ENCODE measurements at regions not wholly inside any gene's neighbourhood (a gene's known extent, or its start where the extent isn't known, plus 50 kb on each side); places are given as distances from the start of the nearest gene placed in this dataset.

GRCh38 chr2:236802862-236803261, 233.2 kb downstream of the ACKR3 start:
- DNase-seq (ENCODE audit: insufficient read length, low spot score) (no peak), FAIRE-seq (no peak)
- TF ChIP-seq POU2F2 (IDR thresholded peaks at IDR 0.05; ENCODE audit: low read depth, low read length), result no peak
- no peak for TF ChIP-seq PAX5 (IDR thresholded peaks at IDR 0.05; ENCODE audit: insufficient read depth, low read length, severe bottlenecking)
- no peak for TF ChIP-seq POLR2A (IDR thresholded peaks at IDR 0.05; ENCODE audit: low read depth, low read length)
- no peak for TF ChIP-seq SPI1 (IDR thresholded peaks at IDR 0.05; ENCODE audit: low read depth, low read length)
- TF ChIP-seq TAF1 (IDR thresholded peaks at IDR 0.05; ENCODE audit: low read depth, low read length), result no peak
- no peak for TF ChIP-seq POLR2AphosphoS5 (IDR thresholded peaks at IDR 0.05; ENCODE audit: low read depth, low read length)

DNA sequence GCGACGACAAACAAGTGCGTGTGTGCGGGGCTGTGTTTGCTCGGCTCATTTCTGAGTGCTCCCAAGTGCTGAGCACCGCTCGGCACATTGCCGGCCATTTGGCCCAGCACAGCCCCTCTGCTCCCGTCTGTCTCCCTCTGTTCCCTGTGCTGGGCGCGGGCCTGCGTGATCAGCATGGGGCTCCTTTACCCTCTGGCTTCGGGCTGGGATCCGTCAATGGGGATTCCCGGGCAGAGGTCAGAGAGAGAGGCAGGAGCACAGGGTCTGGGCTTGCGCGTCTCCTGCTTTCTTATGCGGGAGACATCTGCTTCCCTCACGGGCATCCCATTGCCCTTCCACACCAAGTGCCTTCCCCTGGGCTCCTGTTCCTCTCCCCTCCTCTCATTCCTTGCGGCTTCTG, 234.0 kb downstream of the ACKR3 start:
- FAIRE-seq (no peak), DNase-seq (ENCODE audit: insufficient read length, low spot score) (no peak)
- no peak for TF ChIP-seq POLR2AphosphoS5 (IDR thresholded peaks at IDR 0.05; ENCODE audit: low read depth, low read length)
- no peak for TF ChIP-seq POU2F2 (IDR thresholded peaks at IDR 0.05; ENCODE audit: low read depth, low read length)
- no peak for TF ChIP-seq SPI1 (IDR thresholded peaks at IDR 0.05; ENCODE audit: low read depth, low read length)
- TF ChIP-seq TAF1 (IDR thresholded peaks at IDR 0.05; ENCODE audit: low read depth, low read length), result no peak
- no peak for TF ChIP-seq POLR2A (IDR thresholded peaks at IDR 0.05; ENCODE audit: low read depth, low read length)
- TF ChIP-seq PAX5 (IDR thresholded peaks at IDR 0.05; ENCODE audit: insufficient read depth, low read length, severe bottlenecking), result no peak

- no peak for TF ChIP-seq SPI1 (IDR thresholded peaks at IDR 0.05; ENCODE audit: low read depth, low read length)
- TF ChIP-seq TAF1 (IDR thresholded peaks at IDR 0.05; ENCODE audit: low read depth, low read length), result no peak
- TF ChIP-seq POLR2A (IDR thresholded peaks at IDR 0.05; ENCODE audit: low read depth, low read length), result no peak
- no peak for TF ChIP-seq POLR2AphosphoS5 (IDR thresholded peaks at IDR 0.05; ENCODE audit: low read depth, low read length)
- TF ChIP-seq POU2F2 (IDR thresholded peaks at IDR 0.05; ENCODE audit: low read depth, low read length), result no peak
- no peak for TF ChIP-seq PAX5 (IDR thresholded peaks at IDR 0.05; ENCODE audit: insufficient read depth, low read length, severe bottlenecking)
- FAIRE-seq (no peak), DNase-seq (ENCODE audit: insufficient read length, low spot score) (no peak)
Observed at GRCh38 chr2:236805800-236806531, 236.3 kb downstream of the ACKR3 start.

- DNase-seq (ENCODE audit: insufficient read length, low spot score) (no peak), FAIRE-seq (no peak)
Observed at GRCh38 chr2:236809716-236810115, 240.1 kb downstream of the ACKR3 start.

DNA sequence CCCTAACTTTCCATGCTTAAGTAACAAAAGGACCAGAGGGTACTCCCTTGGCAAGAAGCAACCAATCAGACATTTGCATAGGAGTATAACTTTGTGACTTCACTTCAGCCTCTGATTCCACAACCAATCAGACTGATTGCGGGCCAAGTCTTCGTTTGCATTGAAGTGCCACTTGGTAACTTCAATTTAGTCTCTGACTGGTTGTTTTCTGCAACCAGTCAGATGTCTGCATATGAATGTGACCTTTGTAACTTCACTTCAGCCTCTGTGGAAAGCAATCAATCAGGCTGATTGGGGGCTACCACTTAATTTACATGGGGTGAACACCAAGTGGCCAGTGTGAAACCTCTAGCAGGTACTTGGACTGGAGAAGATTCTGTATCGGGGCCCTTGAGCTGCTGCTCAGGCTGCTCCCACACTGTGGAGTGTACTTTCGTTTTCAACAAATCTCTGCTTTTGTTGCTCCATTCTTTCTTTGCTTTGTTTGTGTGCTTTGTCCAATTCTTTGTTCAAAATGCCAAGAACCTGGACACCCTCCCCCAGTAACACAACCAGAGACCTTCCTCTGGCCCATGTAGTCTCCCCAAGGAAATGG, 241.5 kb downstream of the ACKR3 start:
- DNase-seq (ENCODE audit: insufficient read length, low spot score) (no peak), FAIRE-seq (no peak)
- TF ChIP-seq PAX5 (IDR thresholded peaks at IDR 0.05; ENCODE audit: insufficient read depth, low read length, severe bottlenecking) (no peak), TAF1 (IDR thresholded peaks at IDR 0.05; ENCODE audit: low read depth, low read length) (no peak)

More at GRCh38 chr2:236809716-236810115, 240.1 kb downstream of the ACKR3 start:
- TF ChIP-seq POLR2A (IDR thresholded peaks at IDR 0.05; ENCODE audit: low read depth, low read length), result no peak
- TF ChIP-seq SPI1 (IDR thresholded peaks at IDR 0.05; ENCODE audit: low read depth, low read length), result no peak
- TF ChIP-seq PAX5 (IDR thresholded peaks at IDR 0.05; ENCODE audit: insufficient read depth, low read length, severe bottlenecking), result no peak
- no peak for TF ChIP-seq POU2F2 (IDR thresholded peaks at IDR 0.05; ENCODE audit: low read depth, low read length)
- TF ChIP-seq POLR2AphosphoS5 (IDR thresholded peaks at IDR 0.05; ENCODE audit: low read depth, low read length), result no peak
- no peak for TF ChIP-seq TAF1 (IDR thresholded peaks at IDR 0.05; ENCODE audit: low read depth, low read length)

DNA sequence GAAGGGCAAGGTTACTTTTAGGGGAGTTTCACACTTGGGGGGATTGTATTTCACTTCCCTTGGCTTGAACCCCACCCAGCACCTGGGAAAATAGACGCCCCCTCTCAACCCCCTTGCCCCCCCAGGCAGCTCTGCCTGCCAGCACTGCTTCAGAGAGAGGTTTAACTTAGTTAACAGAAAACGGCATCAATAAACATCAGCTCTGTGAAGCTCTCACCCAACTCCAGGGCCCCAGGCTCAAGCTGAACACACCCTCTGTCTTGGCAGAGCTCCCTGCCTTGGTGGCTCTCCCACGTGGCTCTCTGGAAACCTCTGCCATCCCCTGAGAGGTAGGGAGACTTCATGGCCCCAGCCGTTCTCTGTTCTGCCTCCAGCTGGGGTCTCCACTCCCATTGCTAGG, 244.1 kb downstream of the ACKR3 start:
- DNase-seq (ENCODE audit: insufficient read length, low spot score) (no peak), FAIRE-seq (no peak)
- TF ChIP-seq POLR2A (IDR thresholded peaks at IDR 0.05; ENCODE audit: low read depth, low read length), result no peak
- no peak for TF ChIP-seq SPI1 (IDR thresholded peaks at IDR 0.05; ENCODE audit: low read depth, low read length)
- no peak for TF ChIP-seq PAX5 (IDR thresholded peaks at IDR 0.05; ENCODE audit: insufficient read depth, low read length, severe bottlenecking)
- no peak for TF ChIP-seq TAF1 (IDR thresholded peaks at IDR 0.05; ENCODE audit: low read depth, low read length)
- no peak for TF ChIP-seq POU2F2 (IDR thresholded peaks at IDR 0.05; ENCODE audit: low read depth, low read length)
- TF ChIP-seq POLR2AphosphoS5 (IDR thresholded peaks at IDR 0.05; ENCODE audit: low read depth, low read length), result no peak

DNA sequence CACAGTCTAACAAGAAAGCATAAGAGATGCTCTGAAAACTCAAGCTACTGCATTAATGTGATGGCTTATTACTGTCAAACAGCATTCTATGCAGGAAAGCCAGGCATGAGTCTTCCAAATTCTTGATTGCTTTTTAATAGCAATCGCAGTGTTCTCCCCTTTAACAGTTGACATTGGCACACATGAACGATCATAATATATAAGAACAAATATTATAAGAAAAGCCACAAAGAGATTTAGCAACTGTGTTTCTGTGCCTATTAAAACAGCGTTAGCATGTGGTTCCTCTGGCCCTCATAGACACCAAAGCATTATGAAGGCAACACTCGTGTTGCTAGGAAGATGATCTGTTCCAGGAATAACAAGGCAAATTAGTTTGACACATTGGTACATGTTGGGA, 245.0 kb downstream of the ACKR3 start:
- no peak for FAIRE-seq
- TF ChIP-seq TAF1 (IDR thresholded peaks at IDR 0.05; ENCODE audit: low read depth, low read length), result no peak
- no peak for DNase-seq (ENCODE audit: insufficient read length, low spot score)

DNA sequence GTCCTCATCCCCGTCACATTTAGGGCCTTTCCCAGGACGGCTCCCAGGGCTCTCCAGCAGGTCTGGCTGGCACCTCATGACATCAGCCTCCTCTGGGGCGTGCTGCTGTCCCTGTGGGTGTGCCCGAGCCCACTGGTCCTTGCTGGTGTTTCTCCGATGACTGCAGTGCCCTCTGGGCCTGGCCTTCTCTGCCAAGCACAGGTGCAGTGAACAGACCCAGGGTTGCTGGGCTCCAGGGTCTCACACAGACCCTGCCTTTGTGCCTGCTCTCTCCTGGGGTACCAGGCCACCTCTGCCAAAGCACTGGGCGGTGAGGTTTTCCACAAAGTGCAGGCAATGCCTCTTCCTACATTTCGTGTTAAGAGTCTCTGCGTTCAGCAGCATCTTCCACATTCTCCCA, 246.1 kb downstream of the ACKR3 start:
- TF ChIP-seq PAX5 (IDR thresholded peaks at IDR 0.05; ENCODE audit: insufficient read depth, low read length, severe bottlenecking) (no peak), POLR2AphosphoS5 (IDR thresholded peaks at IDR 0.05; ENCODE audit: low read depth, low read length) (no peak), POU2F2 (IDR thresholded peaks at IDR 0.05; ENCODE audit: low read depth, low read length) (no peak), POLR2A (IDR thresholded peaks at IDR 0.05; ENCODE audit: low read depth, low read length) (no peak), SPI1 (IDR thresholded peaks at IDR 0.05; ENCODE audit: low read depth, low read length) (no peak), TAF1 (IDR thresholded peaks at IDR 0.05; ENCODE audit: low read depth, low read length) (no peak)
- FAIRE-seq (no peak), DNase-seq (ENCODE audit: insufficient read length, low spot score) (no peak)

- DNase-seq (ENCODE audit: insufficient read length, low spot score), result no peak
- FAIRE-seq, result no peak
- no peak for TF ChIP-seq SPI1 (IDR thresholded peaks at IDR 0.05; ENCODE audit: low read depth, low read length)
- TF ChIP-seq TAF1 (IDR thresholded peaks at IDR 0.05; ENCODE audit: low read depth, low read length), result no peak
- no peak for TF ChIP-seq POLR2A (IDR thresholded peaks at IDR 0.05; ENCODE audit: low read depth, low read length)
- no peak for TF ChIP-seq POLR2AphosphoS5 (IDR thresholded peaks at IDR 0.05; ENCODE audit: low read depth, low read length)
- no peak for TF ChIP-seq POU2F2 (IDR thresholded peaks at IDR 0.05; ENCODE audit: low read depth, low read length)
- TF ChIP-seq PAX5 (IDR thresholded peaks at IDR 0.05; ENCODE audit: insufficient read depth, low read length, severe bottlenecking), result no peak
Observed at GRCh38 chr2:236816197-236817170, 246.9 kb downstream of the ACKR3 start.
